ENCODE measurements at regions not wholly inside any gene's neighbourhood (a gene's known extent, or its start where the extent isn't known, plus 50 kb on each side); places are given as distances from the start of the nearest gene placed in this dataset.

GRCh38 chr1:69175053-69175452 is 392.7 kb upstream of the LRRC7 start:
- no peak for DNase-seq (ENCODE audit: low read depth)
- TF ChIP-seq, protein P1, sequence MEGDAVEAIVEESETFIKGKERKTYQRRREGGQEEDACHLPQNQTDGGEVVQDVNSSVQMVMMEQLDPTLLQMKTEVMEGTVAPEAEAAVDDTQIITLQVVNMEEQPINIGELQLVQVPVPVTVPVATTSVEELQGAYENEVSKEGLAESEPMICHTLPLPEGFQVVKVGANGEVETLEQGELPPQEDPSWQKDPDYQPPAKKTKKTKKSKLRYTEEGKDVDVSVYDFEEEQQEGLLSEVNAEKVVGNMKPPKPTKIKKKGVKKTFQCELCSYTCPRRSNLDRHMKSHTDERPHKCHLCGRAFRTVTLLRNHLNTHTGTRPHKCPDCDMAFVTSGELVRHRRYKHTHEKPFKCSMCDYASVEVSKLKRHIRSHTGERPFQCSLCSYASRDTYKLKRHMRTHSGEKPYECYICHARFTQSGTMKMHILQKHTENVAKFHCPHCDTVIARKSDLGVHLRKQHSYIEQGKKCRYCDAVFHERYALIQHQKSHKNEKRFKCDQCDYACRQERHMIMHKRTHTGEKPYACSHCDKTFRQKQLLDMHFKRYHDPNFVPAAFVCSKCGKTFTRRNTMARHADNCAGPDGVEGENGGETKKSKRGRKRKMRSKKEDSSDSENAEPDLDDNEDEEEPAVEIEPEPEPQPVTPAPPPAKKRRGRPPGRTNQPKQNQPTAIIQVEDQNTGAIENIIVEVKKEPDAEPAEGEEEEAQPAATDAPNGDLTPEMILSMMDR (conservative IDR thresholded peaks at IDR 0.05; ENCODE audit: low read depth, low read length) = peak; percentile 22
- H3K4me3 ChIP-seq (ENCODE audit: low read depth, low read length) = no peak overlapping the region

GRCh38 chr1:69180358-69180757 is 387.4 kb upstream of the LRRC7 start:
- DNase-seq (ENCODE audit: low read depth) = no peak
- TF ChIP-seq, protein P1 (conservative IDR thresholded peaks at IDR 0.05; ENCODE audit: low read depth, low read length) = no peak
- H3K4me3 ChIP-seq (ENCODE audit: low read depth, low read length) = no peak overlapping the region

- TF ChIP-seq, protein P1 (conservative IDR thresholded peaks at IDR 0.05; ENCODE audit: low read depth, low read length) = no peak
- DNase-seq (ENCODE audit: low read depth) = no peak
- H3K4me3 ChIP-seq (ENCODE audit: low read depth, low read length) = no peak overlapping the region
Measured at GRCh38 chr1:69185378-69185777, 382.3 kb upstream of the LRRC7 start.

GRCh38 chr1:69191335-69191734 is 376.4 kb upstream of the LRRC7 start:
- TF ChIP-seq, protein P1 (conservative IDR thresholded peaks at IDR 0.05; ENCODE audit: low read depth, low read length) = no peak
- H3K4me3 ChIP-seq (ENCODE audit: low read depth, low read length) = no peak overlapping the region
- DNase-seq (ENCODE audit: low read depth) = no peak

DNA sequence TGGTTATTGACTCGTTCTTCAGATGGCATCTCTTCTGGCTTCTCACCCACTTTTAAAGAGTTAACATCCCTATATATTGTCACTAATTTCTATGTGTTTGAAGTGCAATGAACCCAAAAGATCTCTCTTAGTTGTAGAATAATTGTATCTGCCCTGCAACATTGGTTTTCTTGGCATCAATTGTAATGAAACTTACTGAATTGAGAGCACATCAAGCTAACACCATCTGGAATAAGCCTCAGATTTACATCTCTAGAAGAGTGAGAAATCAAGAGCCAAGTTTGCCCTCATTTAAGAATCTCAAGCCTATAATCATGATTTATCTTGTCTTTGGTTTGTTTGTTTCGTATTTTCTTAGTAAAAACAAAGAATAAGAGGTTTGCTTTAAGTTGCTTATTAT is 372.6 kb upstream of the LRRC7 start:
- DNase-seq (ENCODE audit: low read depth) = no peak
- H3K4me3 ChIP-seq (ENCODE audit: low read depth, low read length) = no peak overlapping the region
- TF ChIP-seq, protein P1 (conservative IDR thresholded peaks at IDR 0.05; ENCODE audit: low read depth, low read length) = no peak

- TF ChIP-seq, protein P1 (conservative IDR thresholded peaks at IDR 0.05; ENCODE audit: low read depth, low read length) = no peak
- no peak for DNase-seq (ENCODE audit: low read depth)
- no peak overlapping the region for H3K4me3 ChIP-seq (ENCODE audit: low read depth, low read length)
Measured at GRCh38 chr1:69196071-69196470, 371.7 kb upstream of the LRRC7 start.

DNA sequence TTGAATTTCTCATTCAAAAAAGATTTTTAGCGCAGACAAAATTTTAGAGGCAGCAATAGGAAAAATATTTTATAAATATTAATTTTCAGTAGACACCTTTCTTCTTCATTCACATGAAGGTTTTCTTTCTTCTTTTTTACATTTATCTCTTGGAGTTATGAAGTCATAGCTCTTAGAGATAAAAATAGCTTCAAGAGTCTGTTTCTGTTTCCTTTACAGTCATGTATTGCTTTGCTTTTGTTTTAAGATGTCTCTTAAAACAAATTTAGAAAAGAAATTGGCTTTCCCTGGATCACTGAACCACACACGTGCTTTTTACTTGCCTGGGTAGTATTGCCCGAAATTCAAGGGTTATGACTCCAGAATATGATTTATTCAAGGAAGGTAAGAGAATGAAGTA is 369.9 kb upstream of the LRRC7 start:
- H3K4me3 ChIP-seq (ENCODE audit: low read depth, low read length) = no peak overlapping the region
- DNase-seq (ENCODE audit: low read depth) = no peak
- TF ChIP-seq, protein P1 (conservative IDR thresholded peaks at IDR 0.05; ENCODE audit: low read depth, low read length) = no peak
